ENCODE measurements at regions not wholly inside any gene's neighbourhood (a gene's known extent, or its start where the extent isn't known, plus 50 kb on each side); places are given as distances from the start of the nearest gene placed in this dataset.

- DNase-seq (ENCODE audit: insufficient read length, low spot score) = no peak
- FAIRE-seq = no peak
- no peak for TF ChIP-seq CTCF (IDR thresholded peaks at IDR 0.05; ENCODE audit: insufficient read depth, missing control alignments)
Measured at GRCh38 chr22:47810505-47811500, 1048.4 kb downstream of the TBC1D22A start.

- no peak for FAIRE-seq
- DNase-seq (ENCODE audit: insufficient read length, low spot score) = no peak
- TF ChIP-seq CTCF (IDR thresholded peaks at IDR 0.05; ENCODE audit: insufficient read depth, missing control alignments) = no peak
Measured at GRCh38 chr22:47808886-47809620, 1046.6 kb downstream of the TBC1D22A start.

GRCh38 chr22:47808236-47808635 is 1045.8 kb downstream of the TBC1D22A start:
- DNase-seq (ENCODE audit: insufficient read length, low spot score) (no peak), FAIRE-seq (no peak)
- no peak for TF ChIP-seq CTCF (IDR thresholded peaks at IDR 0.05; ENCODE audit: insufficient read depth, missing control alignments)

- FAIRE-seq = no peak
- DNase-seq (ENCODE audit: insufficient read length, low spot score) = no peak
- no peak for TF ChIP-seq CTCF (IDR thresholded peaks at IDR 0.05; ENCODE audit: insufficient read depth, missing control alignments)
Measured at GRCh38 chr22:47807506-47807905, 1045.1 kb downstream of the TBC1D22A start.

GRCh38 chr22:47806894-47807293 is 1044.4 kb downstream of the TBC1D22A start:
- no peak for DNase-seq (ENCODE audit: insufficient read length, low spot score)
- FAIRE-seq = no peak
- no peak for TF ChIP-seq CTCF (IDR thresholded peaks at IDR 0.05; ENCODE audit: insufficient read depth, missing control alignments)

GRCh38 chr22:47805394-47805935 is 1043.0 kb downstream of the TBC1D22A start:
- FAIRE-seq (no peak), DNase-seq (ENCODE audit: insufficient read length, low spot score) (no peak)
- no peak for TF ChIP-seq CTCF (IDR thresholded peaks at IDR 0.05; ENCODE audit: insufficient read depth, missing control alignments)

All from D721Med (cell line).